WTC11 (cell line): ENCODE measurements at regions not wholly inside any gene's neighbourhood (a gene's known extent, or its start where the extent isn't known, plus 50 kb on each side); places are given as distances from the start of the nearest gene placed in this dataset.

ENCODE experiments used
- CREM ChIP-seq: sonication (generic); formaldehyde crosslinking; IDR thresholded peaks from 2 replicates; pipeline ENCODE4 v1.8.1; 2022; ENCODE audit warnings: mild to moderate bottlenecking, missing genetic modification reagents, moderate library complexity
- CTCF ChIP-seq: fragments of 200-600 bp; IDR thresholded peaks from 2 replicates; pipeline ENCODE4 v1.8.0; 2022; ENCODE audit warnings: antibody characterized with exemption
- E2F1 ChIP-seq: sonication (generic); formaldehyde crosslinking; IDR thresholded peaks from 2 replicates; pipeline ENCODE4 v1.8.0; 2022; ENCODE audit warnings: mild to moderate bottlenecking, missing genetic modification reagents
- ESRRA ChIP-seq: sonication (generic); formaldehyde crosslinking; IDR thresholded peaks from 2 replicates; pipeline ENCODE4 v1.8.1; 2022; ENCODE audit warnings: mild to moderate bottlenecking, missing genetic modification reagents, borderline replicate concordance
- NR2C2 ChIP-seq: sonication (generic); formaldehyde crosslinking; IDR thresholded peaks from 2 replicates; pipeline ENCODE4 v1.8.0; 2022; ENCODE audit warnings: mild to moderate bottlenecking, missing genetic modification reagents
- SMAD3 ChIP-seq: sonication (generic); formaldehyde crosslinking; IDR thresholded peaks from 2 replicates; pipeline ENCODE4 v1.8.0; 2022; ENCODE audit warnings: missing genetic modification reagents, mild to moderate bottlenecking, borderline replicate concordance
- STAT6 ChIP-seq: sonication (generic); formaldehyde crosslinking; conservative IDR thresholded peaks from 2 replicates; pipeline ENCODE4 v1.8.1; 2023; ENCODE audit warnings: mild to moderate bottlenecking, low read depth, missing genetic modification reagents, moderate library complexity
- TCF7 ChIP-seq: sonication (generic); formaldehyde crosslinking; IDR thresholded peaks from 2 replicates; pipeline ENCODE4 v1.8.0; 2022; ENCODE audit warnings: mild to moderate bottlenecking, low read depth, missing genetic modification reagents, moderate library complexity
- ZNF423 ChIP-seq: fragments of 250-450 bp; sonication (Bioruptor Pico); IDR thresholded peaks from 2 replicates; pipeline ENCODE4 v2.1.2; 2022; ENCODE audit warnings: mild to moderate bottlenecking, moderate library complexity

- TF ChIP-seq NR2C2, result no peak
- no peak for TF ChIP-seq CTCF
- TF ChIP-seq SMAD3 (CRISPR knock-in tag), result no peak
- TF ChIP-seq CREM (CRISPR knock-in tag), result no peak
- TF ChIP-seq STAT6 (CRISPR knock-in tag), result no peak
- TF ChIP-seq ESRRA (CRISPR knock-in tag), result no peak
- no peak for TF ChIP-seq E2F1 (CRISPR knock-in tag)
- TF ChIP-seq TCF7 (CRISPR knock-in tag), result no peak
- no peak for TF ChIP-seq ZNF423 (CRISPR knock-in tag)
Measured at GRCh38 chr9:71630377-71630995, 137.8 kb downstream of the CEMIP2 start.
